ENCODE measurements at regions not wholly inside any gene's neighbourhood (a gene's known extent, or its start where the extent isn't known, plus 50 kb on each side); places are given as distances from the start of the nearest gene placed in this dataset.
"Not testable (repeated sequence)": the region's sequence is repeated elsewhere in the genome, so short reads cannot be mapped to it uniquely, and the experiment has no call there.

DNA sequence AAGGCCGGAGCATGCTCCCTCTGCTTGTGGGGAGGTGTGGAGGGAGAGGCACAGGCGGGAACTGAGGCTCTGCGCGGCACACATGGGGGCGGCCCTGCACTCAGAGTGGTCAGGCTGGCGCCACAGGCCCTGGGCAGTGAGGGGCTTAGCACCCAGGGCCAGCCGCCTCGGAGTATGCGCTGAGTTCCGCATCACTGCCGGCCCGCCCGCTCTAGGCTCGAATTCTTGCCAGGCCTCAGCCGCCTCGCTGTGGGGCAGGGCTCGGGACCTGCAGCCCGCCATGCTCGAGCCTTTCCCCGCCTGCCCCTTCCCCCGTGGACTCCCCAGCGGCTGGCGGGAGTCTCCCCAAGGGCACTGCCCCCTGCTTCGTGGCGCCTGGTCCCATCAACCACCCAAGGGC lies 905.9 kb downstream of the SPATA31A6 start:
- TF ChIP-seq POLR2A, POLR2AphosphoS5 (IDR thresholded peaks at IDR 0.05): not testable (repeated sequence)
- TF ChIP-seq, protein P1, sequence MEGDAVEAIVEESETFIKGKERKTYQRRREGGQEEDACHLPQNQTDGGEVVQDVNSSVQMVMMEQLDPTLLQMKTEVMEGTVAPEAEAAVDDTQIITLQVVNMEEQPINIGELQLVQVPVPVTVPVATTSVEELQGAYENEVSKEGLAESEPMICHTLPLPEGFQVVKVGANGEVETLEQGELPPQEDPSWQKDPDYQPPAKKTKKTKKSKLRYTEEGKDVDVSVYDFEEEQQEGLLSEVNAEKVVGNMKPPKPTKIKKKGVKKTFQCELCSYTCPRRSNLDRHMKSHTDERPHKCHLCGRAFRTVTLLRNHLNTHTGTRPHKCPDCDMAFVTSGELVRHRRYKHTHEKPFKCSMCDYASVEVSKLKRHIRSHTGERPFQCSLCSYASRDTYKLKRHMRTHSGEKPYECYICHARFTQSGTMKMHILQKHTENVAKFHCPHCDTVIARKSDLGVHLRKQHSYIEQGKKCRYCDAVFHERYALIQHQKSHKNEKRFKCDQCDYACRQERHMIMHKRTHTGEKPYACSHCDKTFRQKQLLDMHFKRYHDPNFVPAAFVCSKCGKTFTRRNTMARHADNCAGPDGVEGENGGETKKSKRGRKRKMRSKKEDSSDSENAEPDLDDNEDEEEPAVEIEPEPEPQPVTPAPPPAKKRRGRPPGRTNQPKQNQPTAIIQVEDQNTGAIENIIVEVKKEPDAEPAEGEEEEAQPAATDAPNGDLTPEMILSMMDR (IDR thresholded peaks at IDR 0.05): not testable (repeated sequence)

Data from suprapubic skin (tissue), 4 donors.